IPS-NIHi7 (cell line): ENCODE measurements at regions not wholly inside any gene's neighbourhood (a gene's known extent, or its start where the extent isn't known, plus 50 kb on each side); places are given as distances from the start of the nearest gene placed in this dataset.

Experiments used
- DNase-seq: peaks from one replicate; pipeline ENCODE4 v3.0.0; 2012; ENCODE audit warnings: mixed read lengths; ENCODE audit errors: extremely low spot score

- no peak for DNase-seq
Observed at GRCh38 chr13:47433461-47434005, 536.7 kb upstream of the HTR2A start.

GRCh38 chr13:47426126-47426849, 529.4 kb upstream of the HTR2A start:
- no peak for DNase-seq

GRCh38 chr13:47421525-47421924, 524.7 kb upstream of the HTR2A start:
- no peak for DNase-seq

GRCh38 chr13:47420568-47420967, 523.7 kb upstream of the HTR2A start:
- no peak for DNase-seq

GRCh38 chr13:47420020-47420419, 523.2 kb upstream of the HTR2A start:
- no peak for DNase-seq

- DNase-seq, result no peak
Observed at GRCh38 chr13:47418206-47418920, 521.5 kb upstream of the HTR2A start.

GRCh38 chr13:47417485-47417884, 520.6 kb upstream of the HTR2A start:
- no peak for DNase-seq

- DNase-seq, result no peak
Observed at GRCh38 chr13:47415048-47415447, 518.2 kb upstream of the HTR2A start.

GRCh38 chr13:47413526-47413925, 516.7 kb upstream of the HTR2A start:
- DNase-seq, result no peak

GRCh38 chr13:47413112-47413511, 516.3 kb upstream of the HTR2A start:
- no peak for DNase-seq

GRCh38 chr13:47409778-47410177, 512.9 kb upstream of the HTR2A start:
- no peak for DNase-seq

GRCh38 chr13:47408546-47409319, 511.9 kb upstream of the HTR2A start:
- DNase-seq, result no peak

GRCh38 chr13:47407808-47408207, 511.0 kb upstream of the HTR2A start:
- DNase-seq, result no peak

GRCh38 chr13:47399599-47399998, 502.7 kb upstream of the HTR2A start:
- DNase-seq, result no peak

GRCh38 chr13:47397739-47398138, 500.9 kb upstream of the HTR2A start:
- DNase-seq, result no peak

GRCh38 chr13:47396915-47397314, 500.1 kb upstream of the HTR2A start:
- DNase-seq, result peak; percentile 14

GRCh38 chr13:47374741-47375140, 477.9 kb upstream of the HTR2A start:
- DNase-seq, result no peak

GRCh38 chr13:47372751-47373150, 475.9 kb upstream of the HTR2A start:
- DNase-seq, result no peak

GRCh38 chr13:47351798-47352197, 454.9 kb upstream of the HTR2A start:
- DNase-seq, result no peak

GRCh38 chr13:47350334-47351124, 453.7 kb upstream of the HTR2A start:
- DNase-seq, result no peak

GRCh38 chr13:47349211-47349610, 452.4 kb upstream of the HTR2A start:
- no peak for DNase-seq
